ENCODE measurements at regions not wholly inside any gene's neighbourhood (a gene's known extent, or its start where the extent isn't known, plus 50 kb on each side); places are given as distances from the start of the nearest gene placed in this dataset.

GRCh38 chr5:12274236-12274635 lies 370.0 kb upstream of the CTNND2 start:
- Histone ChIP-seq H3K4me3 (ENCODE audit: low read depth in 1 of 2, low read length in 2 of 2) (no peak overlapping the region), H3K27ac (ENCODE audit: low read length) (no peak overlapping the region), H3K4me1 (ENCODE audit: insufficient read depth, low read length) (peaks cover 17% of the 10 kb centered on the region), H3K27me3 (ENCODE audit: insufficient read depth, low read length, poor library complexity) (no peaks in the 10 kb centered on the region), H2AFZ (ENCODE audit: low read depth, low read length) (no peak overlapping the region), H3K79me2 (ENCODE audit: insufficient read depth, low read length) (no peaks in the 10 kb centered on the region), H3K9me3 (ENCODE audit: insufficient read depth, low read length, severe bottlenecking) (no peaks in the 10 kb centered on the region), H3K4me2 (ENCODE audit: insufficient read depth, low read length) (no peak overlapping the region), H4K20me1 (ENCODE audit: insufficient read depth, low read length) (no peaks in the 10 kb centered on the region), H3K9ac (ENCODE audit: low read depth, low read length) (no peak overlapping the region), H3K36me3 (ENCODE audit: insufficient read depth, low read length) (no peaks in the 10 kb centered on the region)
- DNase-seq: no peak
- no peak for ATAC-seq (ENCODE audit: insufficient read depth, low read depth)
- TF ChIP-seq EZH2 (IDR thresholded peaks at IDR 0.05; ENCODE audit: borderline replicate concordance, low read depth, low read length, severe bottlenecking) (no peak), CTCF (IDR thresholded peaks at IDR 0.05; ENCODE audit: borderline replicate concordance, extremely low read depth, low read length, poor library complexity, severe bottlenecking) (no peak)

GRCh38 chr5:12272389-12272788 lies 368.1 kb upstream of the CTNND2 start:
- Histone ChIP-seq H2AFZ (ENCODE audit: low read depth, low read length) (no peak overlapping the region), H3K9ac (ENCODE audit: low read depth, low read length) (no peak overlapping the region), H4K20me1 (ENCODE audit: insufficient read depth, low read length) (no peaks in the 10 kb centered on the region), H3K4me1 (ENCODE audit: insufficient read depth, low read length) (peaks cover 8% of the 10 kb centered on the region), H3K4me3 (ENCODE audit: low read depth in 1 of 2, low read length in 2 of 2) (no peak overlapping the region), H3K27ac (ENCODE audit: low read length) (no peak overlapping the region), H3K9me3 (ENCODE audit: insufficient read depth, low read length, severe bottlenecking) (no peaks in the 10 kb centered on the region), H3K4me2 (ENCODE audit: insufficient read depth, low read length) (no peak overlapping the region), H3K27me3 (ENCODE audit: insufficient read depth, low read length, poor library complexity) (no peaks in the 10 kb centered on the region), H3K36me3 (ENCODE audit: insufficient read depth, low read length) (no peaks in the 10 kb centered on the region), H3K79me2 (ENCODE audit: insufficient read depth, low read length) (no peaks in the 10 kb centered on the region)
- DNase-seq (no peak), ATAC-seq (ENCODE audit: insufficient read depth, low read depth) (no peak)
- TF ChIP-seq CTCF (IDR thresholded peaks at IDR 0.05; ENCODE audit: borderline replicate concordance, extremely low read depth, low read length, poor library complexity, severe bottlenecking) (no peak), EZH2 (IDR thresholded peaks at IDR 0.05; ENCODE audit: borderline replicate concordance, low read depth, low read length, severe bottlenecking) (no peak)

GRCh38 chr5:12270914-12271313 lies 366.7 kb upstream of the CTNND2 start:
- H4K20me1 ChIP-seq (ENCODE audit: insufficient read depth, low read length): no peaks in the 10 kb centered on the region
- no peak overlapping the region for H3K4me2 ChIP-seq (ENCODE audit: insufficient read depth, low read length)
- no peaks in the 10 kb centered on the region for H3K36me3 ChIP-seq (ENCODE audit: insufficient read depth, low read length)
- H3K9ac ChIP-seq (ENCODE audit: low read depth, low read length): no peak overlapping the region
- no peaks in the 10 kb centered on the region for H3K79me2 ChIP-seq (ENCODE audit: insufficient read depth, low read length)
- no peak overlapping the region for H3K4me3 ChIP-seq (ENCODE audit: low read depth in 1 of 2, low read length in 2 of 2)
- H3K9me3 ChIP-seq (ENCODE audit: insufficient read depth, low read length, severe bottlenecking): no peaks in the 10 kb centered on the region
- no peaks in the 10 kb centered on the region for H3K4me1 ChIP-seq (ENCODE audit: insufficient read depth, low read length)
- no peaks in the 10 kb centered on the region for H3K27me3 ChIP-seq (ENCODE audit: insufficient read depth, low read length, poor library complexity)
- ATAC-seq (ENCODE audit: insufficient read depth, low read depth) (no peak), DNase-seq (no peak)
- TF ChIP-seq CTCF (IDR thresholded peaks at IDR 0.05; ENCODE audit: borderline replicate concordance, extremely low read depth, low read length, poor library complexity, severe bottlenecking): no peak
- H3K27ac ChIP-seq (ENCODE audit: low read length): no peak overlapping the region
- no peak overlapping the region for H2AFZ ChIP-seq (ENCODE audit: low read depth, low read length)

- no peaks in the 10 kb centered on the region for H3K4me1 ChIP-seq (ENCODE audit: insufficient read depth, low read length)
- no peaks in the 10 kb centered on the region for H3K36me3 ChIP-seq (ENCODE audit: insufficient read depth, low read length)
- no peaks in the 10 kb centered on the region for H3K79me2 ChIP-seq (ENCODE audit: insufficient read depth, low read length)
- DNase-seq (no peak), ATAC-seq (ENCODE audit: insufficient read depth, low read depth) (no peak)
- H3K4me3 ChIP-seq (ENCODE audit: low read depth in 1 of 2, low read length in 2 of 2): no peak overlapping the region
- no peak overlapping the region for H3K4me2 ChIP-seq (ENCODE audit: insufficient read depth, low read length)
- no peak overlapping the region for H2AFZ ChIP-seq (ENCODE audit: low read depth, low read length)
- no peaks in the 10 kb centered on the region for H3K27me3 ChIP-seq (ENCODE audit: insufficient read depth, low read length, poor library complexity)
- no peak overlapping the region for H3K9ac ChIP-seq (ENCODE audit: low read depth, low read length)
- H4K20me1 ChIP-seq (ENCODE audit: insufficient read depth, low read length): no peaks in the 10 kb centered on the region
- TF ChIP-seq EZH2 (IDR thresholded peaks at IDR 0.05; ENCODE audit: borderline replicate concordance, low read depth, low read length, severe bottlenecking) (no peak), CTCF (IDR thresholded peaks at IDR 0.05; ENCODE audit: borderline replicate concordance, extremely low read depth, low read length, poor library complexity, severe bottlenecking) (no peak)
- H3K9me3 ChIP-seq (ENCODE audit: insufficient read depth, low read length, severe bottlenecking): no peaks in the 10 kb centered on the region
- no peak overlapping the region for H3K27ac ChIP-seq (ENCODE audit: low read length)
Observed at GRCh38 chr5:12269164-12269563, 364.9 kb upstream of the CTNND2 start.
